NCI-H1048 (cell line): ENCODE measurements at regions not wholly inside any gene's neighbourhood (a gene's known extent, or its start where the extent isn't known, plus 50 kb on each side); places are given as distances from the start of the nearest gene placed in this dataset.
"Not testable (repeated sequence)": the region's sequence is repeated elsewhere in the genome, so short reads cannot be mapped to it uniquely, and the experiment has no call there.

Experiments
- DNase-seq: peaks from one replicate; lab custom pipeline; 2025; lab: John Stamatoyannopoulos, UW

DNA sequence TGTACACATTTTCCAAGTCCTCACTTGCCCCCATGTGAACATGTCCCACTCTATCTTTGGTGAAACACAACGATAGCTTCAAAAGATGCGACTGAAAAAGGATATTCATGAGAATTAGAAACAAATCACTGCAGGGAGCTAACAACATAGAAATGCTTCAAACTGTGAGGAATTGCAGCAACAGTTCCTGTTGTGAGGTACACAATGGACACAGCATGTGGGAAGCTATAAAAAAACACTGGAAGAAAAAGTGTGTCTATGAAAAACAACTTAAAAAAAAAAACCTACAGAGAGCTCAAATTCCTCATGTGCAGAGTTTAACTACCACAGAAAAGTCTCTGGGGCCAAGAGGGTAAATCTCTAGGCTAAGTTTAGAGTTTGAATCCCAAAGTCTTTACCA lies 51.6 kb upstream of the BLTP1 start:
- DNase-seq, result no peak

DNA sequence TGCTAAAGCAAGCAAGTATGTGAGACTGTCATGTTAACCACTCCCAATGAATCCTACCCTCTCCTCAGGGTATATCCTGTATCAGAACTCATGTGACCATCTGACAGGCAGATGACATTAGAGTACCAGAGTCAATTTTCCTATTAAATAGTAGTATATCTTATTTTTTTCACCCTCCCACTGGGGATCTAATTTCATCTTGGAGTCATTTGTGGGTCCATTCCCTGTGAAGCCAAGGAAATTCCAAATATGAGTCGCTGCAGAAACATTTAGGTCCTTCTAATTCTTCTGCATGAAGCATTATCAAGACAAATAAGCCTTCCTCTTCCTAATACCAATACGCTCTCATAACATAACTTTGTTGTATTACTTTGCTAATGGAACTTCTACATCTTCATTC lies 52.2 kb upstream of the BLTP1 start:
- DNase-seq, result no peak

GRCh38 chr4:122091836-122092405 lies 60.2 kb upstream of the BLTP1 start:
- no peak for DNase-seq

DNA sequence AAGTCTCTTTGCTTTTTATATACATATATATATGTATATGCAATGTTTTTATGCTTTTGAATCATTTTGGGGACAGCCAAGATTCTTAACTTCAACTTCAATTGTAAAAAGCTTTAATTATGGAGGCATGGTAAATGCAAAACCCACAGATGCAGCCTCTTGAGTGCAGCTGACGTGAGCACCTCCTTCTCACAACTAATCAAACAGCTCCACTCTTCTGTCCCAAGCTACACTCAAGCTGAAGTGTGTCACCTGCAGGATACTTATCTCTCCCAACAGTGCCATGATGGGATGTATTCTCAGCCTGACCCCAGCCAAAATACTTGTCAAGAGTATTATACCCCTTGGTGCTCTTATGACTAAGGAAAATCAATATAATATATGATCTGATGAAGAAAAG lies 60.7 kb upstream of the BLTP1 start:
- DNase-seq, result no peak

DNA sequence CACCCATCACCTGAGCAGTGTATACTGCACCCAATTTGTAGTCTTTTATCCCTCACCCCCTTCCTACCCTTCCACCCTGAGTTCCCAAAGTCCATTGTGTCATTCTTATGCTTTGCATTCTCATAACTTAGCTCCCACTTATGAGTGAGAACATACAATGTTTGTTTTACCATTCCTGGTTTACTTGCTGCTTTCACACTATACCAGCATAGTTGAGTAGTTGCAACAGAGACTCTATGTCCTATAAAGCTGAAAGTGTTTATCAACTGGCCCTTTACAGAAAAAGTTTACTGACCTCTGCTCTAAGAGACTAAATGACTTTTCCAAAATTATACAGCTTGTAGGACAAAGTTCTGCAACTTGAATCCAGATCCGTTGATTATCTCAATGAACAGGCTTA lies 61.1 kb upstream of the BLTP1 start:
- no peak for DNase-seq

GRCh38 chr4:122086338-122087065 lies 65.6 kb upstream of the BLTP1 start:
- DNase-seq, result no peak

GRCh38 chr4:122083989-122084388 lies 68.1 kb upstream of the BLTP1 start:
- no peak for DNase-seq

GRCh38 chr4:122083351-122083750 lies 68.8 kb upstream of the BLTP1 start:
- no peak for DNase-seq

GRCh38 chr4:122082661-122083060 lies 69.5 kb upstream of the BLTP1 start:
- no peak for DNase-seq

- not testable (repeated sequence) for DNase-seq
These were observed 74.5 kb upstream of the BLTP1 start for GRCh38 chr4:122077653-122078052.

GRCh38 chr4:122076835-122077234 lies 75.3 kb upstream of the BLTP1 start:
- not testable (repeated sequence) for DNase-seq

- no peak for DNase-seq
These were observed 78.5 kb upstream of the BLTP1 start for GRCh38 chr4:122073615-122074014.

GRCh38 chr4:122065915-122066314 lies 86.2 kb upstream of the BLTP1 start:
- no peak for DNase-seq

- DNase-seq, result no peak
These were observed 87.0 kb upstream of the BLTP1 start for GRCh38 chr4:122065149-122065548.

DNA sequence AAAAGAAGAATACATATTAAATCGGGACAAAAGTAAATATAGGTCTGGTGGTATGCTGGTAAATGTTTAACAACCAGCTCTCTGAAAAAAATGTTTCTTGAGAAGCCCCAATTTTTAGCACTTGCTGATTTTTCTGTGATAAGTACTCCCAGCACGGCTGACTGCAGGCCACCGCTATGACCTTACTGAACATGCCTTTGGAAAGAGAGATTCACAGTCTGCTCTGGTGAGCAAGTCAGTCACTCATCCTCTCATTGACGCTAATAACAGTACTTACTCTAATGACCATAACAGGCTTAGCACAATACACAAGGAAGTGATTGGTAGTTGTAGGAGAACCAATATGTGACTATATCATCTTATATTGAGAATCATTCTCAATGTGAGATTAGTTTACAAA lies 98.9 kb upstream of the BLTP1 start:
- no peak for DNase-seq

- DNase-seq, result no peak
These were observed 99.5 kb upstream of the BLTP1 start for GRCh38 chr4:122052677-122053076.

GRCh38 chr4:122050841-122051240 lies 99.0 kb upstream of the TRPC3 start:
- DNase-seq, result no peak

- no peak for DNase-seq
These were observed 95.9 kb upstream of the TRPC3 start for GRCh38 chr4:122047456-122048425.

DNA sequence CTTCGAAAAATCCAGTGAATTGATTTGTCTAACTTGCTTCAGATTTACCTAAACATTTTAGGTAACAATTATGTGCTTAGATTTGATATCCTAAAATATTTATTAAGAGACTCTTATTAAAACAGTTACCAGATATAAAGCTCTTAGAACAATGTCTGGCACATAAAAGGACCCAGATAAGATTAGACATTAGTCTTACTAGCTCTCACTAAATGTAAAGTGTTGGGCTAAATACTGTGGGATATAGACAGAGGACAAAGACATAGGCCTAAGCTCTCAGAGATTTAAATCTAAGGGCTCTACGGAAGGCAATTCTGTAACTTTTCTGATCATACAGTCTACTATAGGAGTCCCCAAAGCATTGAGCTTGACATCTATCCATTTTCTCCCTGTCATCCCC lies 94.4 kb upstream of the TRPC3 start:
- DNase-seq, result no peak

DNA sequence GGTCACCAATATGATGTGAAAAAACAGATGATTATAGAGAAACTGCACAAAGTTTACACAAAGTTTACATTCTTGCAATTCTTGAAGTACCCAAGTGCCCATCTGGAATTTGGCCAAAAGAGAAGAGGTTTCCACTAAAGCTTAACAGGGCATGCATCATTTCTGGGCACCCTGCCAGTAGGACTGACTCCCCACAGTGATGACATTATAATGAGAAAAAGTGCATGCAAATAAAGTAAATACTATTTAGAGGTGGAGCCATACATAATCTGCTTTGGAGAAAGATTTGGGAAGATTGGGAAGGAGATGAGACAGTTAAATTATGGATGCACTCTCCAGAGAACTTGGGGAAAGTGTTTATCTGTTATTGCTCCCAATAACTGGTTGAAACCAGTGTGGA lies 93.7 kb upstream of the TRPC3 start:
- peak; percentile 91 for DNase-seq

GRCh38 chr4:122044501-122044900 lies 92.6 kb upstream of the TRPC3 start:
- no peak for DNase-seq

- DNase-seq, result no peak
These were observed 89.5 kb upstream of the TRPC3 start for GRCh38 chr4:122041312-122041711.

DNA sequence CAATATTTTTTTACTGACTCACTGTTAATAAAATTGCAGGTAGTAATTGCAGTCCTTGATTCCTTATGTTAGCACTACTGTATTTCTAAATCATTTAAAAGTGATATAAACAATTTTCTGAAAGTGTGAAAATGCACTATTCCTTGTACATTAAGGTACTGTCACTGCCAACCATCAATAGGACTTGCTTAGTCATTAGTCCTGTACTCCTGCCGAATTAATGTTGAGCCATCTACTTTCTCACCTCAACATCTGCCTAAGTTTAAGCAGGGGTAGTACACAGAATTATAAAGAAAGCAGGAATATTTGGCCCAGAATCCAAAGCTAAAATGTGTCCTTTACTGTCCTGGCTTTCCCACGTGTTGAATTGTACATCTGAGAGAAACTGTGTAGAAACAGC lies 87.0 kb upstream of the TRPC3 start:
- DNase-seq, result no peak
